NCI-H1694 treated with DMSO at 0.1 percent for 48 hours (cell line): ENCODE measurements at regions not wholly inside any gene's neighbourhood (a gene's known extent, or its start where the extent isn't known, plus 50 kb on each side); places are given as distances from the start of the nearest gene placed in this dataset.
"Not testable (repeated sequence)": the region's sequence is repeated elsewhere in the genome, so short reads cannot be mapped to it uniquely, and the experiment has no call there.

Source experiments
- DNase-seq: peaks from one replicate; lab custom pipeline; 2025; lab: John Stamatoyannopoulos, UW

DNA sequence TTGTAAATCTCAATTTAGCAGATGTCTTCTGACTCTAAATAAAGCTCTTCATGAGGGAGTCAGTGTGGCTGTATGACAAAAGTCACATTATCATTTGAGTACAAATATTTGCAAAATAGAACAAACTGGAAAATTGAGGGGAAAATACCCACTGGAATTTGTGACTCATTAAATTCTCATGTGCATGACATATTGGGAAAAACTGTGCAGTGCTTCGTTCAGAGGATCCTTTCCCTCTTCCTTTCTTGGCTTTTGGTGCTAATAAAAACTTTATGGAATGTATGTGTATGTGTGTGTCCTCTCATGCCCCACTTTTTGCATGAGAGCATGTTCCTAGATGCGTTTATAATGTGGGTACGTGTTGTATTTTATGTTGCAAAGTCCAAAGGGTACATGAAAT is 267.8 kb downstream of the KTN1 start:
- DNase-seq = no peak

DNA sequence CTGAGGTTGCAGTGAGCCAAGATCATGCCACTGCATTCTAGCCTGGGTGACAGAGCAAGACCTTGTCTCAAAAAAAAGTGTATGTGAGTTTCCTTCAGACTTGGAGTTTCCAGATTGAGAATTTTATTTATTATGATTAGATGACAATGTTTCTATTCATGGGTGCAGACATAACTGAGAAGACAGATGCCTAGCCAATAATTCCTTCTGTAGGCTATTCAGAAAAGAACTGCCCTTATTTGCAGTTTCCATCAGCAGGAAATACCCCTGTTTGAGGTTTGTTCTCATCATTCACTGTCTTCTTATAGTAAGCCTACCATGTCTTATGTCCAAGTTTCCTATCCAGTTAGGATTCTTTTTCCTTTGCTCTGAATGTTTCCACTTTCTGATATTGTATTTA is 269.0 kb downstream of the KTN1 start:
- no peak for DNase-seq

DNA sequence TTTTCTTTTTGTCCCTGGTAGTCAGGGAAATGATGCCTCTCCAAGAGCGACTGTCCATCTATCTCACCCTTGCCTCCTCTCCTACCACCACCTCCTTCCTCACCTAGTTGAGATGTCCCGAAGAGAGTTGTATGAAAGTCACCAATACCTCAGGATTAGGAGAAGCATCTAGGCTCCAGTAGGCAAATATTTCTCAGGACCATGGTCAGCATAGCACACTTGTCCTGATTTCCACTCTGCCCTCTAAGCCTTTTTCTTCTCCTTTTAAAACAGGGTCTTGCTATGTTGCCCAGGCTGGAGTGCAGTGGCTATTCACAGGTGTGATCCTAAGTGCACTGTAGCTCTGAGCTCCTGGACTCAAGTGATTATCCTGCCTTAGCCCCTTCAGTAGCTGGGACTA is 268.4 kb upstream of the PELI2 start:
- no peak for DNase-seq

DNA sequence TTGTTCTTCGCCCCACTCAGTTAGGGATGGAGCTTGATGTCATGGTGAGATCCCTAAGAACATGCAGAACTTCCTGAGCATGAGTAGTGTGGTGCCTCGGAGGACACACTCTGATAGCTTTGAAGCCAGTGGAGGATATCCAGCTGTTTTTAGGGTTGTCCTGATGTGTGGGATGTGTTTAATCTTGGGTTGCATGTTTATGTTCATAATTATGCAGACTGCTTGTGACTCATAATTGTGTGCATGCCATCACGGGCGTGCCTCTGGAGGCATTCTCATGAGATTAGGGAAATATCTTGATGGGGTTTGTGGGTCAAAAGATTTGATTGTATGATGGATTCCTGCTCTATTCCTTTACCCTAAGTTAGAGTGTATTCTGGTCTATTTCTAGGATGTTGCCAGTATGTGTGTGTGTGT is 267.4 kb upstream of the PELI2 start:
- no peak for DNase-seq

DNA sequence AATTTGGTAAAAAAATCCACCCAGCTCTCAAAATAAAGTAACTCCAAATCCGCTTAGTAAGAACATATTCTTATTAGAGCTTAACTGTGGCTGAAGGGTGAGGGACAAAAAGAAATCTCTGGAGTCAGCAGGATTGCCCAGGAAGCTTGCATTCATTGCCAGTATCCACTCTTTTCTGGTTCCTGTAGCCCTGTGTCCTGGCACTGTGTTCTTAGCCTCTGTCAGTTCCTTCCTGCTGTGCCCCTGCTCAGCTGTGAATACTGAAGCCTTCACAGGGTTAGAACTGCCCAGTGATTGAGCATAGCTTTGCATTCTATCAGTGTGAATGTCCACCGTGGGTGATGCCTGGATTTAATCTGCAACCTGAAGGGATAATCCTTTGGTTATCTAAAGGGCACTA is 266.9 kb upstream of the PELI2 start:
- no peak for DNase-seq

DNA sequence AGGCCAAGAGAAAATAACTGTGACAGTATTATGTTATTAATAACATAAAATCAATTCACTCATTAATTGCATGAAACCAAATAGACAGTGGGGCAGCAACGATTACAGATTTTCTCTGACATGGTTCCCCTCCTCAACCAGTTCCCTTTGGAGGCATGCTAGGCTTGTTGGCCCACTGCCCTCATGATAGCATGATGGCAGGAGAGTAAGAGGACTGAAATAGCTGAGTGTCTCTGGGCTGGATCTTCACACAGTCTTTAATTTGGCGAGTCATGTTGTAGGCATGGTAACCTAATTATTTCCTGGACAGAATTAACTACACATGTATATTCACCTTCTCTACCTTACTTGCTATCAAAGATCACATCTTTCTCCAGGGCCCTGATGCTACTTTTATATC is 266.2 kb upstream of the PELI2 start:
- DNase-seq = no peak

DNA sequence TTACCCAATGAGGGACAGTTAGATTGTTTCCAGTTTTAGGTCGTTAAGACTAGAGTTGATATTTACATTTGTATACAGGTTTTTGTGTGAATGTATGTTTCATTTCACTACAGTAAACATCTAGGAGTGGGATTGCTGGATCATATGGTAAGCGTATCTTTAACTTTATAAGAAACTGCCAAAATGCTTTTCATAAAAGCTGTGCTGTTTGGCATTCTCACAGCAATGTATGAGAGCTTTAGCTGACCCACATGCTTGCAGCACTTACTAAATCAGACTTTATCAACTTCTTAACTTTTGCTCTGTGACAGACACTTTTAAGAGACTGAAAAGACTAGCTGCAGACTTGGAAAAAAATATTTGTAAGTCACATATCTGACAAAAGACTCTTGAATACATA is 262.5 kb upstream of the PELI2 start:
- DNase-seq = no peak

DNA sequence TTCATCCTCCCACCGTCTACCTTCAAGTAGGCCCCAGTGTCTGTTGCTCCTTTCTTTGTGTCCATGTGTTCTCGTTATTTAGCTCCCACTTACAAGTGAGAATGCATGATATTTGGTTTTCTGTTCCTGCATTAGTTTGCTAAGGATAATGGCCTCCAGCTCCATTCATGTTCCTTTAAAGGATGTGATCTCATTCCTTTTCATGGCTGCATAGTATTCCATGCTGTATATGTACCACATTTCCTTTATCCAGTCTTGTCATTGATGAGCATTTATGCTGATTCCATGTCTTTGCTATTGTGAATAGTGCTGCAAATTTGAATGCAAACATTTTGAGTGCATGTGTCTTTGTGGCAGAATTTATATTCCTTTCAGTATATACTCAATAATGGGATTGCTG is 259.6 kb upstream of the PELI2 start:
- no peak for DNase-seq

DNA sequence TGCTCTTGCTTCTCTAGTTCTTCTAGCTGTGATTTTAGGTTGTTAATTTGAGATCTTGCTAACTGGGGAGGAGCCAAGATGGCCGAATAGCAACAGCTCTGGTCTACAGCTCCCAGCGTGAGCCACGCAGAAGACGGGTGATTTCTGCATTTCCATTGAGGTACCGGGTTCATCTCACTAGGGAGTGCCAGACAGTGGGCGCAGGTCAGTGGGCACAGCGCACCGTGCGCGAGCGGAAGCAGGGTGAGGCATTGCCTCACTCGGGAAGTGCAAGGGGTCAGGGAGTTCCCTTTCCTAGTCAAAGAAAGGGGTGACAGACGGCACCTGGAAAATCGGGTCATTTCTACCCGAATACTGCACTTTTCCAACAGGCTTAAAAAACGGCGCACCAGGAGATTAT is 256.6 kb upstream of the PELI2 start:
- not testable (repeated sequence) for DNase-seq

DNA sequence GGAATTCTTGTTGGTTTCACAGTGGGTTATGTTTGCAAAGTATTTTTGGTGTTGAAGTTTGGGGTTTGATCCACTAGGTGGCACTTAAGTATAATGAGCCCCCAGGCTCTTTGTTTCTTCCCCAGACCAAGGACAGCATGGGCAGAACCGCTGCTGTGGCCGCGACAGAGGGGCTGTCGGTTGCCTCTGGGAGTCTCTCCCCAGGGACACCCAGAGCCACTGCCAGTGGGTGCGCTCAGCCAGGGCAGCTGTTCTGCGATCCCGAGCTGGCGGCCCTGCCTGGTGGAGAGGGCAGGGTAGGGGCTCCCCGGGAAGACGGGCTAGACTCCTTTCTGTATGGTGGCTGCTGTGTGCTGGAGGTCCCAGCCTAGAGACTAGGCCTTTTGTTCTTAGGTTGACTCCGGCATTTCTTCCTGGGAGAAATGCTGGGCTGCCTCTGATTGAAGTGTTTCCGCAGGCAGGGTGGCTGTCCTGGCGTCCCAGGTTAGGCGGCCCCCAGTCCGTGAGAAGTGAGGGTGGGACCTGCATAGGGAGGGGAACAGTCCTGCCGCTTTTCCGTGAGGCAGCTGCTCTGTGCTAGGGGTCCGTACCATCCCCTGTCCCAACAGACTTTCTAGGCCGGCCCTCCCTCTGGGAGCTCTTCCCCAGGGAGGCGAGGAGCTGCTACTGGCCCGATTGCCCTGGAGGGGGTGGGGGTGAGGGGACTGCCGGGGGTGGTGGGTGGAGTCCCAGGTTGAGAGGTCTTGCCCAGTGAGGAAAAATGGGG is 253.1 kb upstream of the PELI2 start:
- DNase-seq = no peak

DNA sequence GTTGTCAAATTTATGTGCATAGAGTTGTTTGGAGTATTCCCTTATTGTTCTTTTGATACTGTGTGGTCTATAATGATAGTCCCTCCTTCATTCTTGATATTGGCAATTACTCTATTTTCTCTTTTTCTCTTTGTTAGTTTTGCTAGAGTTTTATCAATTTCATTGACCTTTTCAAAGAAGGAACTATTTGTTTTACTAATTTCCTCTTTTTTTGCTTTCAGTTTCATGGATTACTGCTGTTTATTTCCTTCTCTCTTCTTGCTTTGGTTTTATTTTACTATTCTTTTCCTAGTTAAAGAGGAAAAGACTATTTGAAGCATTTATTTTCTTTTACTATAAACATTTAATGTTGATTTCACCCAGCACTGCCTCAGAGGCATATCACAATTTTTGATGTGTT is 250.9 kb upstream of the PELI2 start:
- no peak for DNase-seq

DNA sequence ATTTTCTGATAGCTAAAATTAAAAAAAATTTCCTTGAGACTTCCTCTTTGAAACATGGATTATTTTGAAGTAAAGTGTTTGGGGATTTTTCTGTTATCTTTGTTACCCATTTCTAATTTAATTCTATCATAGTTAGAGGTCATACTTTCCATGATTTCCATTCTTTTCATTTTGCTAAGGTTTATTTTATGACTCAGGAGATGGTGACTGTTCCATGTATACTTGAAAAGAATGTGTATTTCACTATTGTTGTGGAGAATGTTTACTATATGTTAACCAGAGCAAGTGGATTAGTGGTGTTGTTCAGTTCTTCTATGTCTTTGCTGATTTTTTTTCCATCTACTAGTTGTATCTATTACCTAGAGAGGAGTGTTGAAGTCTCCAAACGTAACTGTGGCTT is 250.5 kb upstream of the PELI2 start:
- no peak for DNase-seq

DNA sequence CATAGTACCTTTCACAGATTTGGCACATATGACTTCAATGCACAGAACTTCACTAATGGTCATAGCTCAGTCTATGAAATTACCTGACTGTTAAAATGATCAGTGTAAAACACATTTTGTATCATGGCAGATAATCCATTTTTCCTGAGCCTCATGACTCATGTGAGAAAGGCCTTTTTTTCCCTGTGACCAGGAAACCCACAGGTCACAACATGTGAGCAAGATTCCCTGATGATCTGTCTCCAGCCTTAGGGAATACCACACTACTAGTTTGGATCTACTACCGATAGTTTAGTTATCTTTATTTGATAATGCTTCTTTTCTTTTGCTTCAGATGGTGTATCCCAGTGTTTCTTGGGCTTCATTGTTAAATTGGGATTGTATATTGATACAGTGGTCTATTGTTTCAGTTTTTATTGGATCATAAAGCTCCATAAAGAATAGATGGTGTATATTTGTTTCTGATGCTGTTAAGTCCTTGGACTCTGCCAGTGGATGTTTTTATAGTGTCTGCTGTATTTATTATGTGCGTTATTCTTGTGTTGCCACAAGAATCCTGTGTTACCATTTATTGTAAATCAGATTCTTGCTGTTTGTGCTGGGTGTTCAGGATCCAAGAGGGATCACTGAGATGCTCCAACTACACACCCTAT is 248.7 kb upstream of the PELI2 start:
- DNase-seq = no peak

DNA sequence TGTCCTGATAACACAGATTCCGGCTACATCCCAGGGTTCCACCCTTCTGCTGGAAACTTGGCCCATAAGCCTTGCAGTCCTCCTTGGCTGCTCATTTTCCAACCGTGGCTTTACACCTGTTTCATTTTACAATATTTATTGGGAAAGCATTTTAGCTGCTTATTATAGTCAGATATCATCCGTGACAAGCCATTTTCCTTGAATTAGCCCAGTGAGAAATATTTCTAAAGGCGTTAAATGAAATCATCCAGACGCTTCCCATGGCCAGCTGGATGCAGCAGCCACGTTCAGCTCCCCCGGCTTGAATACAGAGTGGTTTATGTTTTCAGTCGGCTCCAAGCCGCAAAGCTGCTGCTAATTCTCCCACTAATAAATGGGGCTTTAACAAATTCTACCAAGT is 245.0 kb upstream of the PELI2 start:
- no peak for DNase-seq

DNA sequence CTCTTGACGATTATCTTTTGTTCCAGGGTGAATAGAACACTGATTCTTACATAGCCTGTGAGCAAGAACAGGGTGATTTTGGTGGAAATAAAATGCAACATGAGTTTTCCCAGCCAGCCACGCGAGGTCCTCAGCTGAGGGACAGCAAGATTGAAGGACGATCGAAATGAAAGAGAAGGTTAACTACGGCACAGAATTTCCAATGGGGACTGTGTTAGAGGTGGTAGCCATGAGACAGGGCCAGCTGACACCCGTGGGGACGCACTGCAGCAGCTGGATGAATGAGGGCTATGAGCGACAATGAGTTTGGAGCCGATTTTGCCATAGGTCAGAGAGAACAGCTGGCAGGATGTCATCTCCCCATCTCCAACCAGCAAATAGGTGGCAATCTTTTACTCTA is 243.4 kb upstream of the PELI2 start:
- DNase-seq = no peak

DNA sequence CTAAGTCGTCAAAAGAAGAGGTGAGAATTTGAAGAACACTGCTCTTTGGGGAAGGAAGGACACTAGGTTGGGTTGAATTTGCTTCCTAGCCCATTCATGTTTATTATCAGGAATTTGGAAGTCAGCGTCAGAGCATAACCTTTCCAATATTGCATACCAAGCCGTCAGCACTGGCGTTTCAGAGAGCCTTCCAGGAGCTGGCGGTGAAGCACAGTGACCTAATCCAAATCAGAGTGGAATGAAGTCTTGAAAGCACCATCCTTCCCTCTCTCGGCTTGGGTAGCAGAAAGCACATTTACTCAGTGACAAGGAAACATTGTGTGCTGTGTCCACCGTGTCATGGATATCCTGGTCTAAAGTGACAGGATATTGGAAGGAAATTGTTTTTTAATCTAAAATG is 240.3 kb upstream of the PELI2 start:
- no peak for DNase-seq

DNA sequence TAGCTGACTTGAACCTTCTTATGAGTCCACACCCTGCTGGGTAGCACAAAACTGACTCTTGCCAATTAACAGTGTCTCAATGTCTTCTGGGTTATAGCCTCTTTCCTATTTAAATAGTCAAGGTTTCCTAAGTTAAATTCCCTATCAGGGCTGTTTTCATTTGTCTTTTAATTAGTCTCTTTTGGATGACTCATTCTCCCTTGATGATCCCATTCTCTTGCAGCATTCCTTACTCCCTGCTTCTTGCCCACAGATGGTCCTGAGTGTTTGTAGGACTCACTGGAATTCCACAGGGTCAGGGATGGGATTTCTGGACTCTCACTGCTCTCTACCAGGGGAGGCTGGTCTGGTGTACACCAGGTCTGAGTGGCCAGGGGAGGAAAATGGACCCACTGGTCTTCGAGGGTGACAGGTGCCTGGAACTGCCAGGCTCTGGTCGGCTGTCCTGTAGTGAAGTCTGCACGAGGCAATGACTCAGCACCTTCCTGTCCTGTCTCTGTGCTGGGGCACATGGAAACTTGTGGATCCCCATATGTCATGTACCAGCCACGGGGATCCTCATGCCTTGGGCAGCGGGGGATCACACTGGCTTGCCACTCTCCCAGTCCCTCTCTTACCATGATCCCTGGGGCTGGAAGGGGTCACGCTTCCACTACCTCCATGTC is 236.5 kb upstream of the PELI2 start:
- DNase-seq = no peak

DNA sequence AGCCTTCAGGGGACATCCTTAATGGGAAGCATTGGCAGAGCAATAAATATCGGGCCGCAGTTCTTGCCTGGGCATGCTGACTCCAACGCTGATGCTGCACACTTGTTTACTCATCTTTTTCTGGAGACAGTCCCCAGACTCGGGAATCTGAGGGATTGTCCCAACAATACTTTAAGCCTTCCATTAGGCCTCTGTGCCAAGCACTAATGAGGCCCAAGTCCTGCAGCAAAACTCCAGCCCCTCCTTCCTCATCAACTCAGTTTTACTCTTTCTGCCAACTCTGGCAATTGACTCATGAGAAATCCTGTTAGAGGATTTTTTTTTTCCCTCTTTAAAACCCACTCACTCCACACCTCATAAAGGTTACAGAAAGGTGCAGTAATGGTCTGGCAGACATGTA is 233.4 kb upstream of the PELI2 start:
- peak; percentile 16 for DNase-seq

DNA sequence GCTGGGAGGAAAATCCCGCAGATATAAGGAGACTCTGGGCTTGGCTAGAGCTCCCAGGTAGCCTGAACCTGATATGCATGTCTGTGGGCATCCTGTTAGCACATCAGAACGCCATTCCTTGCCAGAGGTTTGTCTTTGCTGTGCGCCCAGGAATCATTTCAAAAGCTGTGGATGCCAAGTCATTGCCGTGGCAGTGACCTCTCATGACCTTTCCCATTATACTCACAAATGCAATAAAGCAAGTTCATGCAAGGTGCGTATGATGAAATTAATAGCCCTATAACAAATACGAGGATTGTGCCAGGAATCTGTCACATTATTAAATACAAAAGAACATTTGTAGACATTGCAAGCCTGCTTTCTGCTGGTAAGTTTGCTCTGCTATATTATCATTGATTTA is 229.1 kb upstream of the PELI2 start:
- DNase-seq = peak; percentile 62

DNA sequence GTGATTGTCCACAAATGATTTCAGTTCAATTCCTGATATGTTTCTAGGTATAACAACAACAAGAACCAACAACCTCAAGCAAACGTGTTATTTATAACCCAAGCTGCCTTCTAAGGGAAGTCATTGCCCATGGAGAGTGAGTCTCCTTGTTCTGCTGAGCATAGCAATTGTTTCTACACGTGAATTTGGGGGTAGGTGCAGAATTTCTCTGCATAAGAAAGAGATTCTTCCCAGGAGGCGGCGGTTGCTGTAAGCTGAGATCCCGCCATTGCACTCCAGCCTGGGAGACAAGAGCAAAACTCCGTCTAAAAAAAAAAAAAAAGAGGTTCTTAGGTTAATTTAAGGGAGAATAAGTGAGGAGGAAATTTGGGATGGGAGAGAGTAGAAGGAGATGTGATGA is 226.5 kb upstream of the PELI2 start:
- DNase-seq = no peak

DNA sequence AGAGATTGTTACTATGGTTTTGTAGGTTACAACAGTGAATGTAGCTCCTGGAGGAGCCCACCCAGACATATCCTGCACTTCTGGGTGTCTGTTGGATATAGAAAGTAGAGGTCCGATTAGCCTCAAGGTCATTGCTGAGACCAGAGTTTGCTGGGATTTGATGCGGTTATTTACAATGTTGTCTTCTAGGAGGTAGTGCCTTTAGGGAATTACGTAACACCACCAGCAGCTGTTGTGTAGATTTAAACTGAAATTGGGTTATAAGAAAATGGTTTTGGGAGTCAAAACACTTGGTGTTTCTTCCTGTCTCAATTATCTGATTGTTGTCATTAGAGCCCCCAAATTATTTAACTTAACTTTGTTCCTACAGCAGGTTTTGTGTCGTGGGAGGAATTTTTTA is 225.3 kb upstream of the PELI2 start:
- DNase-seq = no peak

DNA sequence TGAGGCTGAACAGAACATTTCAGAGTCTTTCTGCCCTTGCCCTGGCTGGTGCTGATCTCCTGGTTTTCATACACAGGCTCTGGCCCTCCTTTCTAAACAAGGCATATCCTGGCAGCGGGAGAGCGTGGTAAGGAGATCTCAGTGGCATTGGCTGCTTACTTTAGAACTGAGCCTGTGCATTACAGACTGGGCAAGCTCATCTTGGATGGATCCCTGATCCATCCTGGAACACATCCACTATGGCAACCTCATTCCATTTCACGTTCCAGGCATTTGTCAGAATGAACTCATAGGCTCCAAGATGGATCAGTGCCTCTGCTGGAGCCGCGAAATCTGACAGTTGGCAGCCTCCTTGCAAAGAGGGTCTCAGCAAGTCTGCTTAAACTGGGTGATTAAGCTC is 224.5 kb upstream of the PELI2 start:
- no peak for DNase-seq

DNA sequence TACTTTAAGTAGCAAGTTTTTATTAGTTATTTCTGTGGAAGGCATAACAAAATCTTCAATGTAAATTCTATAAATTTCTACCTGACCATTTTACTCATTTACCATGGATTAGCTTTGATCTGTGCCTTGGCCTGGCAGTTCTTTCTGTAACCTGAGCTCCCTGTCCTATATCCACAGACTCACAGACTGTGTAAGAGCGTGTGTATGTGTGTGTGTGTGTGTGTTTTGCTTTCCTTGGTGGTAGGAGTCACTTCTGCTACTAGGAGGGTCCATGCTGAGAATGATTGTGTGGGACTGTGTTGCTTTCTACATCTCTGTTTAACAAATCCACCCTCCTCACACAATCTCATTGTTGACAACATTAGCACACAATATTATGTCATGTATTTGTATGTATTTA is 221.2 kb upstream of the PELI2 start:
- no peak for DNase-seq

DNA sequence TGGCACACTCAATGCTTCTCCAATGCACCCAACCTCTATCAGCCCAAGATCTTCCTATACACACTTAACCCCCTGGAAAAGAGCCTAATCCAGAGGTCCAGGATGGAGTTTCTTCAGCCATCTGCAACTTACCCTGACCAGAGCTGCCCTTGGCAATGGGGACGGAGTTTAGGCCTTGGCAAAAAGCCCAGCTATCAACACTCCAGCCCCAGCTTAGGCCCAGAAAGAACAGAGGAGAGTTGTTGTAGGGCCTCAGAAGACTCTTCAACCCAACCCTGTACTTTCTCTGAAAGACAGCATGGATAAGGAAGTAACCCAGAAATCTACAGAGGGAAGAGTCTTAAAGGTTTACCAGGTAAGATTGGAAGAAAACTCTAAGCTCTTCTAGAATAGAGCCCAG is 219.3 kb upstream of the PELI2 start:
- DNase-seq = no peak
